SIG-M5 treated with dmso at 0.1 percent for 504 hours (cell line): ENCODE measurements at regions not wholly inside any gene's neighbourhood (a gene's known extent, or its start where the extent isn't known, plus 50 kb on each side); places are given as distances from the start of the nearest gene placed in this dataset.

Source experiments
- DNase-seq: peaks from one replicate; lab custom pipeline; 2025; ENCODE audit not compliant: unreplicated experiment; lab: John Stamatoyannopoulos, UW

DNA sequence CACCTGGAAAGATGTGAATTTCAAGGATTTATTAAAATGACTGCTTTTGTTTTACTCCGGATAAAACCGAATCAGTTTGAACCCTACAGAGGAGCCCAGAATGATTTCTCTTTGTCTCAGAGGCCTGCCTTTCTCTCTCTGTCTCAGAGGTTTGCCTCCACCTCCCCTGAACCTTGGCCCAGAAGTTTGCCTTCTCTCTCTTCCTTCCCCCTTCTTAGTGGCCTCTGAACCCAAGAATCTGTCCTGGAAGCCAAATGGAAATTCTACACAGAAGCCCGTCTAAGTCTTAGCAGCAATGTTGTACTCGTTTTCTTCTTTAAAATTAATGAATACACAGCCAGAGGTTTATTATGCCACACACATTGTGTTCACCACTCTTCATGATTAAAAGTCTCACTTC is 200.7 kb downstream of the SOCS6 start:
- no peak for DNase-seq

DNA sequence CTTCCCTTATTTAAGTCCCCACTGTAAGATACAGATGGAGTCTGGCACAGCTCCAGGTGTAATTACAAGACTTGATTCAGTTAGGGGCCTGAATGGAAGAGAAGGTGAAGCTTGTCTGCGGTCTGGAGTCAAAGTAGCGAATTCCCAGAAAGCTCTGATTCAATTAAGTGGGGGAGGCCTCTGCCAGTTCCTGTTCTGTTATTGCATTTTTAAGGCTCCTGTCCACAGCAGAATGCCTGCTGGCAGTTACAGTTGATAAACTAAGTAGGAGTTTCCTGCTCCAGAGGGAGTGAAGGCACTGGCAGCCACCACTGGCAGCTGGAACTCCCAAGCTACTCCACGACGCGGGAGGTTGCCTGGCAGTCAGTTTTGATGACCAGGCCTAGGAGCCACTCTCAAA is 181.1 kb downstream of the SOCS6 start:
- DNase-seq, result no peak

DNA sequence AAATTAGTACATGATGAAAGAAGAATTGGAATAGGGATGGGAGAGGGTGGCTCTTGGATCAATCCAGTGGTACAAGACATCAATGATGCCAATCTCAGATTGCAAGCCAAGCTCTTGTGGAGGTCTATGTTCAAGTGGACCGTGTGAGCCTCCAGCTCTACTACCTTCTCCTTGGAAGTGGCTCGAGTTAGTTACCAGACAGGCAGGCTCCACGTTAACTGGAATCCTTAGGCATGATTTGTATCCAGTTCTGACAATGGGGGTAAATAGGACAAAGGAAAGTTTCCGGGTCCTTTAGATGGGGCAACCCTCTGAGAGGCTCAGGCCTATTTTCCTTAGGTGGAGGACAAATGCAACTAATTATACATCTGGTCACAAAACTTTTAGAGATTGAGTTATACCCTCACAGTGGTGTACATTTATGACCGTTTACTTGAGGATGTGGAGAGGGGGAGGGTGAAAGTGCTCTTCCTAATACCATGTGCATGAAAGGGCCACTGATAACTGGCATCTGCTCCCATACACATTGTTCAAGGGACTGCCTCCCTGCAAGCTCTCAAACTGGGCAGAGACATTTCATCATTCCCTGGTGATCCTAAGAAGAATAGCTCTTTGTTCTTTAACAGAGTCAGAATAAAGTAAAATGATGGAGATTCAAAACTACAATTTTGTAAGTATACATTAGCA is 180.2 kb downstream of the SOCS6 start:
- DNase-seq, result no peak

DNA sequence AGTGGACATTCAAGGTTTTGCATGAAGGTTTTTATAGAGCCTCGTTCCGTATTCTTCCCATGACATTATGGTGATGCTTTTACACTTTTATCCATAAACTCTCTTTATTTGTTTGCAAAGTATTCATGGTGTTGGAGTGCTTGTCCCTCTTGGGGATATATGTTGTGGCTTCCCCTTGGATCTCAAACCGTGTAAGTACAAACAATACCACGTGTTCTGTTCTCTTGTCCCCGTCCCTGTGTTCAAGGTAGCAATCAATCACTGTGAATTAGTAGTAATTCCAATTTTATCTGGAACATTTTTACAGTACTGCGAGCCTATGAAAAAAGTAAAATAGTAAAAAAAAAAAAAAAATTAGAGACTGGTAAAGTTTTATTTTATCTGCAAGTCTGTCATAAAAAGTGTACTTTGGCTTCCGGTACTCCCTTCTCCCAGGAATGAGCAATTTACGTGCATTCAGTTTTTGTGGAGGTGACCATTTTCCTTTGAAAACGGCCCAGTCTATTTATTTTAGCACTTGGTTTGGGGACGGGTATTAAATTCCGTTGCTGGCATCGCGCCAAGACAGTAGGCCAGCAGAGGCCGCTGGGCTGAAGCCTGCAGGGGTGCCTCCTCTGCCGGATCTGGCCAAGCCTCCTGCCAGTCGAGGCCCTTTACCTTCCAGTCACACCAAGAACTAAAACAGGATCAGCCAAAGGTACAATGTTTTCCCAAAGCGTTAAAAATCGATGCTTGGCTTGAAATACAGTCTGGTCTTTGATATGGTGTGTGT is 175.7 kb downstream of the SOCS6 start:
- peak; percentile 17 for DNase-seq

DNA sequence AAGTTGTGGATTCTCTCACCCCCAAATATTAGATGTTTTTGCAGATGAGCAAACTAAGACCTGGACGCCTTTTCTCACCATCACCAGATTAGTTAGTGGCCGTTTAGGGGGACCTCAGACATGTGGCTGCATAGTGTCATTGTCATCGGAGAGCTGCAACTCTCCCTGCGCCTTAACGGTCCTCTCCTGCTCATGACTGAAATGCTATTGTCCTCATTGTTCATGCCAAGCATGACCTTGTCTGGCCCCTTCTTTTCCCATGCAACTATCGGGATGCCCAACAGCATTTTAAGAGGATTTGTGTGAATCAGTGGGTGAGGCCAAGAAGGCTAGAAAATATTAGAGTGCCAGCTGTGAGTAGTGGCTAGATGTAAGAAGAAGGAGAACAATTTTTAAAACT is 174.2 kb downstream of the SOCS6 start:
- no peak for DNase-seq

DNA sequence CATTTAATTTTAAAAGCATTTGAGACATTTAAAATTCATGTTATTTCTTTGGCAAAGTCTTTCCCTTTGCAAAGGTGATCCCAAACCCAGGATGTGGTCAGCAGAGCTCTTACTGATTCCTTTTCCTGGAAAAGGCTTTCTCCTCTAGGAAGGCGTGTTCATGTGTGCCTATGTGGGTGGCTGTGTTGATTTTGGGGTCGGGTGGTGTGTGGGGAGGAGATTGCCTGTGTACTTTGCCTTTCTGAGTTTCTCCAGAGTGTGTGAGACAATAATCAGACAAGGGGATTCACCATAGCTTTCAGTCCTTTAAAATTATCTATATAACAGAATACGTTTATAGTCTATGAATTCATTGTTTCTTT is 173.2 kb downstream of the SOCS6 start:
- no peak for DNase-seq

DNA sequence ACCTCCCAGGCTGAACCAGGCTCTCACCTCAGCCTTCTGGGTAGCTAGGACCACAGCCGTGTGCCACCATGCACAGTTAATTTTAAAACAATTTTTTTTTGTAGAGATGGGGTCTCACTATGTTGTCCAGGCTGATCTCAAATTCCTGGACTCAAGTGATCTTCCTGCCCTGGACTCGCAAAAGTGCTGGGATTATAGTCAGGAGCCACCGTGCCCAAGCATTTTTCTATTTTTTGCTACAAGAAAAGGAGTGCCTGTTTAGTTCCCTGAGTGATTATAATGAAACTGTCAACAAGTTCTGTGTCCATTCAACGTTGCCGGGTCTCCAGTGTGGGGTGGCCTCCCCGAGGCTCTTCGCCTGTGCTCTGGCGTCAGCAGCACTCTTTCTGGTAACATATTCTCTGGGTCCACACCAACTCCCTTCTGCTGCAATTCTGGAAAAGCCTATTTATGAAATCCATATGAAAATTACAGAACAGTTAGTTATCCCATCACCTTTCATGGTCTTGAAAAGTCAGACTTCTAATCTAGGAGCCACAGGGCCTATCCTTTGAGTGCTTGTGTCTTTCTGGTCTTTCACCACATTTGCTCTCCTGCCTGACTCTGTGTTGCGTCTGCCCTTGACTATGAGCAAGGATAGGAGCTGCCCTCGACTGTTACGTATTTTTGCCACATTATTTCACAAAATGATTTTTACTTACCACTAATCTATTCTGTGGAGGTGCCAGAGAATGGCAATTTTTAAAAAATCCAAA is 172.7 kb downstream of the SOCS6 start:
- DNase-seq, result no peak

DNA sequence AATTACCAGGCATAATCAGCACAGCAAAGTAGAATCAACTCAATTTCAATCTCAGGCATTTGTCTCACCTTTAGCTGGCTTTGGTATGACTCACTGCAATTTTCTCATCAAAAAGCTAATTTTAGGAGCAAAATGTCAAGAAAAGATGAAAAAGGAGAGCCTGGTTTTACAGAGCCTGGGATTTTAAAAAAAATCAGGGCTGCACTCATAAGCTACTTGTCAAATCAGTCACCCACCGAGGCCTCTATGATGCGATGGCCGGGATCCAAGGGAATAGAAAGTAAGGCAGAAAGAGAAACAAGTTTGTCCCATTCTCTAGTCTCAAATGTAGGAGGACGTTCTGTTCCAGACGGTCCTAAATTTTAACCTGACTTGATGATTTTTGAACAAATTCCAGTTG is 170.9 kb downstream of the SOCS6 start:
- DNase-seq, result no peak

DNA sequence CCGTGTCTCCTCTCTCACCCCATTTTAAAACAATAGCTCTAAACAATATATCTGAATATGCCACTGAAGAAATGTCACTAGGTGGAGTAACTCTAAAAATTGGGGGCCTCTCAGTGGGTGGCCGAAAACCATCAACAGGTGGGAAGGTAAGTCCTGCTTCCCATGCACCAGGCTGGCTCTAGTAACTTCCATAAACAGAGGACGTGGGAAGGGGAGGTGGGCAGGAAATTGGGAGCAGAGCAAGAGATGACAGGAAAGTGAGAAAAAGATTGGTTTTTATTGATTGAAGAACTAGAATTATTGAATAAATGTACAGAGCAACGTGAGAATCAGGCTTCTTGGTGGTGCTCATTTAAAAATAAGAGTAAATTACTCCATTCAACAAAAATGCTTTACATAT is 170.4 kb downstream of the SOCS6 start:
- no peak for DNase-seq

DNA sequence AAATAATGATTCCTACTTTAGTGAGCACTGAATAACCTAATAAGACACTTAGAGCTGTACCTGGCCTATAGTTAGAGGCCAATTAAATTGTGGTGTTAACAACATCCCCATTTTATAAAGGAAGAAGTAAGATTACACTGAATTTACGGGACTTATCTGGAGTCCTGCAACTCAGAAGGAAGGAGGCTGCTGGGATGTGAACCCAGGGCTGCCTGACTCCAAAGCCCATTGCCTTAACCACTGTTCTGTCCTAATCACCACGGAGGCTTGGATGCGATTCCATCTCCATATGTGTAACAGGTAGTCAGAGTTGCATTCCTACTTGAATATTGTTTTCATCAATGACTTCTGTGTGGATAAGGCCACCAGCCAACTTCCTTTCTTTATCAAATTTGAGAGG is 168.9 kb downstream of the SOCS6 start:
- DNase-seq, result no peak

DNA sequence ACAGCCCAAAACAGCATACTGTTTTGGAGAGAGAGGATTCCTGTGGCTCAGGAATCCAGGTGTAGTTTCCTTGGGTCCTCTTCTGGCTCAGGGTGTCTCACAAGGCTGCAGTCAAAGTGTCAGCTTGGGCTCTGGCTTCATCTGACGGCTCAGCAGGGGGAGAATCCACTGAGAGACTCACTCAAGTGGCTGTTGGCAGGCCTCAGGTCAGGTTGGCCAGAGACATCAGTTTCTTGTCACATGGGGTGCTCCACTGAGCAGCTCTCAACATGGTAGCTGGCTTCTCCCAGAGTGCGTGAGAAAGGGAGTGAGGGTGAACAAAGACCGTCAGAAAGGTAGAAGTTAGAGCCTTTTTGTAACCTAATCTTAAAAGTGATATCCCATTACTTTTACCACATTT is 168.4 kb downstream of the SOCS6 start:
- no peak for DNase-seq

DNA sequence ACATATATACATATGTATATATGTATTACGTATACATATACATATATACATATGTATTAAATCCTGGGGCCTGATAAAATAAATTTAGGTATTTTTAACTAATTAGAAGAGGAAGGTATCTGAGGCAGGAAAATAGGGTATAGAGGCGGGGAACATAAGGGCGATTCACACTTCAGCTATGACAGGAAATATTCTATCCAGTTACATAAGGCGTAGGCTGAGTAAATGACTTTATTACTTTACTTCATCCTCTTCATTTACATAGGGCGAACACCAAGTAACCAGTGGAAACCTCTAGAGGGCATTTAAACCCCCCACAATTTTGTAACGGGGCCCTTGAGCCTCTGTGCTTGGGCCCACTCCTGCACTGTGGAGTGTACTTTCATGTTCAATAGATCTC is 167.5 kb downstream of the SOCS6 start:
- DNase-seq, result no peak

DNA sequence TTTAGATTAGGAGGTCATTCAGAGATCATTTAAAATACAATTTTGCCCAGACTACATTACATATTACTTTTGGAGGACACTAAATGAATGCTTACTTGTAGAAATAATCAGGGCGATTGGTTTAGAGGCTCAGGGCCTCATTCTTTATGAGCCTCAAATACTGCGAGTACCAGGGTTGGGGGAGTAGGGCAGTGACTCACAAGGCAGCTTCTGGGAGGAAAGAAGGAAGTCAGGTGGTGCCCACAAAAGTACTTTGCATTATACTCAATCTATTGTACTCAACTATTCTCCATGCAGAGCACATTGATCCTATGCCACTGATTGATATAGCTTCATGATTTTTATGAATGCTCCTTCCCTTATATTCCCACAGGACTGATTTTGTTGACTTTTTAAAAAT is 166.9 kb downstream of the SOCS6 start:
- no peak for DNase-seq

DNA sequence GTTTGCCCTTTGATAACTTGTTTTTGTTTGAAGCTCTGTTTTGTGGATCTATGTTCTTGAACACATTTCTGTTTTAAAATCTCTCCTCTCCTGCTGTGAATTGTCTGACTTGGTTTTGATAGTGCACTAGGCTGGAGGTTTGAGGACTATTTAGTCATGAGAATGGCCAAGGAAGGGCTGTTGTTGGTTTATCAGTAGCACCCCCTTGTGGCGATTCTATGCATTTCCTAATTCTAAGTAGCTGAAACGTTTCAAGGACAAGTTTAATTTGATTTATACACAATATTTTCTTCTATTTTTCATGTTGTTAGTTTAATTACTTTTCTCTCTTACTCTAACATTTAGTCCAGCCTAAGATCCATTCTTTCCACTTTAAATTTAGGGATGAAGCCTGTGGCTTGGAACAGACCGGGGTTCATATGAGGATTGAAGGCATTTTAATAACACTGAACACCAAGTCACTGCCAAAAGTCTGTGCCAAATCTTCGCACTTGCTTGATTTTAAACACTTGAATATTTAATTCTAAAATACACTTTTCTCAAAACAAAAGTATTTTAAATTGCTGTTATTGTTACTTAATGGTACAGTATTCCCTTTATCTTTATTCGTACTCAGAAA is 166.0 kb downstream of the SOCS6 start:
- DNase-seq, result peak; percentile 60

DNA sequence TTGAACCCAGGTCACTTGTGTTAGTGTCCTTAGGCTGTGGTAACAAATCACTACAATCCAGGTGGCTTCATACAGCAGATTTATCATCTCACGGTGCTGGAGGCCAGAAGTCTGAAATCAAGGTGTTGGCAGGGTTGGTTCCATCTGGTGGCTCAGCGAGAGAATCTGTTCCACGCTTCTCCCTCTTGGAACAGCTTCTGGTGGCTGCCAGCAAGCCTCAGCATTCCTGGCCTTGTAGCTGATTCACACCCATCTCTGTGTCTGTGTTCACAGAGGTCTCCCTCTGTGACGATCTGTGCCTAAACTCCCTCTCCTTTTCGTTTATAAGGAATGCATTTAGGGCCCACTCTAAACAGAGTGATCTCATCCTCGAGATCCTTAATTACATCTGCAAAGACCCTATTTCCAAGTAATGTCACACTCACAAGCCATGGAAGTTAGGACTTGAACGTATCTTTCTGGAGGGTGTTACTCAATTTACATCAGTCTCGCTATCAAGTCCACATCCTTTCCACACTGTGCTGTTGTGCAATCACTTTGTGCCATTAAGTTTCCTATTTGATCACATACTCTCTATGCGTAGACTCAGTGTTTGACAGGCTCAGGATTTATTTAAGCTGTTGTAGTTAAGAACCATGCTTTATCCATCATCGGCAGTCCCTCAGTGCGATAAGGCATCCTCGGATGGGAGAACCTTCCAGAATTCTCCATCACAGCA is 164.4 kb downstream of the SOCS6 start:
- peak; percentile 57 for DNase-seq

DNA sequence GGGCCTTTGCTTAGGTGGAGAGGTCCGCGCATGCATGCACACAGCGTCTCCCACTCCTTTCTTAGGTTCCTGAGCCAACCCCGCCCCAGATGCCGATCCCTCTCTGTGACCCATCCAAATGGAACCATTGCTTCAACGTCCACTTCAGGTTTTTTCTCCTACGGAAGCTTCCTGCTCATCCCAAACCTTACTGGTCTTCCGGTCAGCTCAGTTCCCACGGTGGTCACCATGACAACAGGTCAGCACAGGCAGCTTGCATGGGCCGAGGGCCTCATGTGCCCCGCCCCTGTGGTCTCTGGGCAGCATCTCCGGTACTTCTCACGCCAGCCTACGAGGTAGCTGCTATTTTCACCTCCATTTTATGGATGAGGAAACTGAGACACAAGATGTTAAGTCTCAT is 163.7 kb downstream of the SOCS6 start:
- DNase-seq, result no peak

DNA sequence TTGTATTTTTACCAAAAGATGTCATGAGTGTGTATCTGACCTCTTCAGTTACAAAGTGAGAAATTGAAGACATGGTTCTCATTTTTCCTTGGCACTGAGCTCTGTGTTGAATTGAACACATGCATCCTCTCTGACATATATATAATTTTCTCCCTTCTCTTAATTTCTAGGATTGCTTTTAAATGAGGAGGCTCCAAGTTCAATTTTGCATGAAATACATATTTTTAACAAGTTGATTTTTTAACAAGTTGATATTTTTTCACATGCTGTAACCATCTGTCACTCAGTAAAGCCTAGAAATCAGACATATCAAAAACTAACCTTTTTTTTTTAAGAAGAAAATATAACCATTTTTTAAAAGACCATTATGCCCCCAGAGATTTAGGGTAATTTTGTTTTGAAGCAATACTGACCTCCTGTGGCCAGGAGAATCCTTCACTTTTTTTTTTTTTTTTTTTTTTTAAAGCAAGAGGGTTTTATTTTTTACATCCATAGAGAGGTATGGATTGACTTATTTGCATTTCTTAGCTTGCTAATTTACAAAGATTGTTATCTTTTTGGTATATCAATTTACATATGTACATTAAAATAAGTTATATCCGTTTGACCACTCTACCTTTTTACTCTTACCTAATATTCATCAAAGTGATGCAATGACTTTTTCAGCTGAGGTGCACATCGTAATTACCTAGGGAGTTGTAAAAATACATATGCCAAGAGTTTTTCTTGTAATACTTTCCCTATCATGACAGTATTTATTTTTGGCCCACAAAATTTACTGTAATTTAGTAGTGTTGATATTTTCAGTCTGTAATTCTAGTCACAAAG is 161.8 kb downstream of the SOCS6 start:
- no peak for DNase-seq

DNA sequence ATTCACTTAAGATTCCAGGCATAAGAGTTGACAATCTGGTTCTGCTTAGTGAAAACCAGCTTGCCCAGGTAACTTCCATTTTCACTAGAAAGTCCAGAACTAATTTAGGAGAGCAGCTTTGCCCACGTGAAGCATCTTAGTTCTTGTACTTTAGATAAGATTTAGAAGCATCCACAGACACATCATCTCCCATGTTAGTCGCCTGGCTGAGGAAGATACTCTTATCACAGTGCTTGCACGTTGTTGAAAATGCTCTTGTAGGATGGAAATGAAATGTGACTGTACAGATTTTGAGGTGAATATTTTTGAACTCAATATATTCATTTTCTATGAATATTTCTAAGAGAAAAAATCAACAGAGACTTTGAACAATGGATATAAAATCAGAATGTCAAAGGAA is 159.7 kb downstream of the SOCS6 start:
- no peak for DNase-seq

DNA sequence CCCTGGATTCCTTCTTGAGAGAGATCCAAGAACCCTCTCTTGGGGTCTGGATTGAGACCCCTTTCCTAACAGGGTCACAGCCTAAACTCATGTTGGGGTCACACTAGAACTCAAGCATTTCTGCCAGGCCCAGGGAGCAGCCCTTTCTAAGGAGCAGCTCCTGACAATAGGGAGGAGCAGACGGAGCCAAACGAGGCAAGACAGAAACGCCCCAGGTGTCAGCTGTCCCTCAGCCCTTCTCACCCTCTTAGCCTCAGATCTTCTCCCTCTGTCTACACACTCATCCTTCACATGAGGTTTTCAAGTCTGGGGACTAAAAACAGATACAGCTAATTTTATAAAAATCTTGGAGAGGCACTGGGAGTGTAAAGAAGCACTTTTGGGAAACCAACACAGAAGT is 157.2 kb downstream of the SOCS6 start:
- no peak for DNase-seq

DNA sequence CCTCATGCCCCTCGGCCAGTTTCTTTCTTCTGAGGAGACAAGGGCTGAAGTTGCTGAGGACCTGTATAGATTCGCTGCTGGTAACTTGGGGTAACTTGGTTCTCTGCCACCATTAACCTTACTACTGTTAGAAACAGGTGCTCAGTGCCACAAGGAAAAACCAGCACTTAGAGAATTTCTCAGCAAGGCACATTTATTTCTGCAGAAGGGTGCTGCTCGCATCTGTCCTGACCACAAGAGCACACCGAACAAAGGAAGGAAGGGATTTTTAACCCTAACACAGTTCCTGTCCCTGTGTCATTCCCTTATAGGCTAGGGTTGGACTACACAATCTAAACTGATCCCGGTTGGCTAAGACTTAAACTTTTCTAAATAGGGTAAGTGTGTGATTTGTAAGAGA is 154.1 kb downstream of the SOCS6 start:
- no peak for DNase-seq
